T-helper 2 cell treated with Interferon-gamma antibody and Interleukin-4, amounts not matched to agents 5 μg/mL and 100 μg/mL, for 36 hours (primary cell): ENCODE measurements at regions not wholly inside any gene's neighbourhood (a gene's known extent, or its start where the extent isn't known, plus 50 kb on each side); places are given as distances from the start of the nearest gene placed in this dataset.
"Not testable (repeated sequence)": the region's sequence is repeated elsewhere in the genome, so short reads cannot be mapped to it uniquely, and the experiment has no call there.

Source experiments
- DNase-seq: peaks from one replicate; pipeline ENCODE4 v3.0.0; 2021; ENCODE audit warnings: low spot score
- H3K27ac Mint-ChIP-seq: one replicate; pipeline ENCODE4 v1.8.0; 2021; ENCODE audit warnings: mild to moderate bottlenecking, mixed read lengths
- H3K27me3 Mint-ChIP-seq: one replicate; pipeline ENCODE4 v1.8.0; 2021; ENCODE audit warnings: low read depth, mixed read lengths
- H3K36me3 Mint-ChIP-seq: one replicate; pipeline ENCODE4 v1.8.0; 2021; ENCODE audit warnings: low read depth, mixed read lengths
- H3K4me1 Mint-ChIP-seq: one replicate; pipeline ENCODE4 v1.8.0; 2021; ENCODE audit warnings: low read depth, mixed read lengths
- H3K4me3 Mint-ChIP-seq: one replicate; pipeline ENCODE4 v1.8.0; 2022; ENCODE audit warnings: mild to moderate bottlenecking, moderate library complexity, mixed read lengths
- H3K9me3 Mint-ChIP-seq: one replicate; pipeline ENCODE4 v1.8.0; 2021; ENCODE audit warnings: mixed read lengths

DNA sequence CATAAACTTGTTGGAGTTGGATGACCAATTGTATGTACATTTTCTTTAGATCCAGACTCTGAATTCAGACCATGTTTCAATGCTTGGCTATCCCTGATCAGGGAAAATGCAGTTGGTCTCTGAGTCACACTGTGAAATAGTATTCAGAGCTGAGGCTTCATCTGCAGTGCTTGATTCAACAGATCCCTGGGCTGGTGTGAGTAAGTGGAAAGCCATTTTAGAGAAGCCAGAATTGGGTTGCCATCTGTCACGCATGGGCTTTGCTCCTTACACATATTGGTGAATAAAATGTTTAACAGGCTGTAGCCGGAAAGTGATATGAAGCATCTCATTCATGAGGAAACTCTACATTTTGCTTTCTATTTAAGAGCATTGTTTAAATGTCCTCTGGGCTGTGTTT is 50.0 kb upstream of the ACYP2 start:
- no peak for DNase-seq
- Mint-ChIP-seq H3K27me3 (no peaks in the 10 kb centered on the region), H3K4me3 (no peak overlapping the region), H3K36me3 (no peaks in the 10 kb centered on the region), H3K4me1 (no peaks in the 10 kb centered on the region), H3K9me3 (no peaks in the 10 kb centered on the region), H3K27ac (no peak overlapping the region)

DNA sequence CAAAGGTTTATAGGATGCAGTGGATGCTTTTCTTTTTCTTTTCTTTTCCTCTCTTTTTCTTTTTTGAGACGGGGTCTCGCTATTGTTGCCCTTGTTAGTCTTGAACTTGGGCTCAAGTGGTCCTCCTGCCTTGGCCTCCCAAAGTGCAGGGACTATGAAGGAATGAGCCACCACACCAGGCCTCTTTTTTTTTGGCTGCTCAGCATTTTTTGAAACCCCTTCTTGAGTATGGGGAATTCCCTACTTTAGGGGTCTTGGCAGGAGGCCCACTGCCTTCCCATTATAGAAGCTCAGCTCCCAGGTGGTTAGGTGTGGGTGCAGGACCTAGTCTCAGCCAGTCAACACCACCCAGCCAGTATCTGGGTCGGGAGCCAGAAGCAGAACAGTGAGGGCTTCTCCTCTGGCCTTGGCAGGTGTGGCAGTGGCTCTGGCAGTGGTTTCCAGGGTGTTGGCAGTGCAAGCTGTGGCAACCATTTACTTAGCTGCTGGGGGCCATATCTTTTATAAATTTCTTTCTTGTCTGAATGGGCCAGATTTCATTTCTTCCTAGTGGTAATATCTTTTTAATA is 51.4 kb upstream of the ACYP2 start:
- H3K27me3 Mint-ChIP-seq = no peaks in the 10 kb centered on the region
- H3K4me3 Mint-ChIP-seq = no peak overlapping the region
- H3K27ac Mint-ChIP-seq = no peak overlapping the region
- DNase-seq = no peak
- H3K9me3 Mint-ChIP-seq = no peaks in the 10 kb centered on the region
- H3K36me3 Mint-ChIP-seq = no peaks in the 10 kb centered on the region
- no peaks in the 10 kb centered on the region for H3K4me1 Mint-ChIP-seq

DNA sequence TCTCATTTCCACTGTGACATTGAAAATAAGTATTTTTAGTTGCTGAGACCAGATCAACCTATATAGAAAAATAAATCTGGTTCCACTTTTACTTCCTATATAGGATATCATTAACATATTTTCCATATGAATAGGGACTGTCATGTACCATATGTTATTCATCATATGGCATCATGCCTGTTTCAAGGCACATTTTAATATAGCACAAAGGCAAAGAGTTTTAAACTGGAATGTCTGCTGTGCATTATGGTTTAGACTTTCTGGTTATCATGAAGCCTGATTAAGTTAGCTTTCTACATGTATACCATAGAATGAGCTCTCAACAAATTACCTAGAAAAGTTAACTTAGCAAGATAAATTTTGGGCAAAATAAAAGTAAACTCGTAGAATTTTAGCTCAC is 53.0 kb upstream of the ACYP2 start:
- no peaks in the 10 kb centered on the region for H3K27me3 Mint-ChIP-seq
- H3K9me3 Mint-ChIP-seq = no peaks in the 10 kb centered on the region
- H3K36me3 Mint-ChIP-seq = no peaks in the 10 kb centered on the region

DNA sequence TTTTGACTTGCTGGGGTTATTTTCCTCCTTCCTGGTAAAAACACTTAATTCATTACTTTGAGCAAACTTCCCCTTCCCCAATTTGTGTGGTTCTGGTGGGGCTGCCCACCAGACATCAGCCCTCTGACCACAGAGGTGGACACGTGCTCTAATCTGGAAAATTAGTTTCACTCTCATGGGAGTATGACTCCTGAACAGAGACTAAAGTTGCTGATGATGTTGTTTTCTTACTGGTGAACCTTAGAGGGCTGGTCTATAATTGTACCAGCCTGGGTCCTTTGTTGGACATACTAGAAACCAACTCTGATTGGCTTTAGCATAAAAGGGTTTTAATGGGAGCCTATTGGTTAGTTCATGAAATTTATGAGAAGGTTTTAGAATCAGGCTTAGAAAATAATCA is 54.1 kb upstream of the ACYP2 start:
- no peak for DNase-seq
- Mint-ChIP-seq H3K27ac (no peak overlapping the region), H3K4me3 (no peak overlapping the region), H3K36me3 (no peaks in the 10 kb centered on the region), H3K4me1 (no peaks in the 10 kb centered on the region), H3K9me3 (no peaks in the 10 kb centered on the region), H3K27me3 (no peaks in the 10 kb centered on the region)

More for the DNA sequence above, 53.0 kb upstream of the ACYP2 start:
- Mint-ChIP-seq H3K27ac (no peak overlapping the region), H3K4me1 (no peaks in the 10 kb centered on the region), H3K4me3 (no peak overlapping the region)
- no peak for DNase-seq

DNA sequence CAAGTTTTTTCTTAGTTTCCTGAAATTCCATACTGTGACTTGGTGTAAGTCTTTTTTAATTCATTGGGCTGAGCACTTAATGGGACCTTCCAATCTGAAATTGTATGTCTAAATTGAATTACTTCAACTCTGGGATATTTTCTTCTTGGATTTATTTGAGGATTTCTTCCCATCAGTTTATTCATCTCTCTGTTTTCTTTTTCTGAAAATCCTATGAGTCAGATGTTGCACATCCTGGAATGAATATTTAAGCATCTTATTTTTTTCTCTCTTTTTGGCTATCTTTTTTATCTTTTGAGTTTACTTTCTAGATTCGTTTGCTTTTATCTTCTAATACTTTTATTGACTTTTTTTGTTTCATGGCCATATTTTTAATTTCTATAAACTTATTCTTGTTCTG is 55.4 kb upstream of the ACYP2 start:
- Mint-ChIP-seq H3K27ac (no peak overlapping the region), H3K36me3 (no peaks in the 10 kb centered on the region), H3K4me1 (no peaks in the 10 kb centered on the region), H3K9me3 (no peaks in the 10 kb centered on the region), H3K27me3 (no peaks in the 10 kb centered on the region), H3K4me3 (no peak overlapping the region)
- no peak for DNase-seq

DNA sequence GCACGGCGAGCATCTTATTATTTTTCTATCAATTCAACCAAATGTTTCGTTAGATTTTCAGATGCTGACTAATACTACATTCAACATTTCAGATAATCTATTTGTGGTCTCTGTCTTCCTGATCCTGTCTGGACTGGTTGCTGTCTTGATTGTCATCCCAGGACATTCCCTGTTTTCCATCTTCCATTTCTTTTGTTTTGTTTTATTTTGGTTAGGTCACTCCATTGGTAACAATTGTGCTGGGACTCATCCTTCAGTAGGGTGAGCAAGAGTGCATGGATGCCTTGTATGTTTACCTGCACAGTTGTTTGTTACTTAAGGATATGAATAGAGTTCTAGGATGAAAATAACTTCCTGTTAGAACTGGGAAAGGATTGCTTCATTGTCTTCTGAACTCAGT is 55.9 kb upstream of the ACYP2 start:
- Mint-ChIP-seq H3K27ac (no peak overlapping the region), H3K4me3 (no peak overlapping the region), H3K27me3 (no peaks in the 10 kb centered on the region), H3K9me3 (no peaks in the 10 kb centered on the region), H3K4me1 (peaks cover 4% of the 10 kb centered on the region), H3K36me3 (no peaks in the 10 kb centered on the region)
- no peak for DNase-seq

DNA sequence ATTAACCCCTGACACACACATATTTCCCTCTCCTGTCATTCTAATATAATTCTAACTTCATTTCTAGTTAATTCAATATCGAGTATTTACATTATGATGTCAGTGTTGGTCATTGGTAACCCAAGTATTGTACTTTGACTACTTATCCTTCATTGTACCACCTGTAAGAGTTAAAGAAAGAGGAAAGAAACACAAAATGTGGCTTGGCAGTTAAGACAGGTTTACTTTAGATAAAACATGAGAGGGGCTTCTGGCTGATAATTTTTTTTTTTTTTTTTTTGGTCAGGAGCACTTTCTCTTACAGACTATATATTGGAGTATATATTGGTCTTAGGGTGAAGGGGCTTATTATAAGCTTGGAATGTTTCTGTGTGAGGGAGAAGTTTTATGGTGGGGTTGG is 57.0 kb upstream of the ACYP2 start:
- H3K4me3 Mint-ChIP-seq = no peak overlapping the region
- DNase-seq = no peak
- peaks cover 3% of the 10 kb centered on the region for H3K36me3 Mint-ChIP-seq
- H3K27ac Mint-ChIP-seq = no peak overlapping the region
- H3K27me3 Mint-ChIP-seq = no peaks in the 10 kb centered on the region
- H3K4me1 Mint-ChIP-seq = peaks cover 14% of the 10 kb centered on the region
- H3K9me3 Mint-ChIP-seq = no peaks in the 10 kb centered on the region

DNA sequence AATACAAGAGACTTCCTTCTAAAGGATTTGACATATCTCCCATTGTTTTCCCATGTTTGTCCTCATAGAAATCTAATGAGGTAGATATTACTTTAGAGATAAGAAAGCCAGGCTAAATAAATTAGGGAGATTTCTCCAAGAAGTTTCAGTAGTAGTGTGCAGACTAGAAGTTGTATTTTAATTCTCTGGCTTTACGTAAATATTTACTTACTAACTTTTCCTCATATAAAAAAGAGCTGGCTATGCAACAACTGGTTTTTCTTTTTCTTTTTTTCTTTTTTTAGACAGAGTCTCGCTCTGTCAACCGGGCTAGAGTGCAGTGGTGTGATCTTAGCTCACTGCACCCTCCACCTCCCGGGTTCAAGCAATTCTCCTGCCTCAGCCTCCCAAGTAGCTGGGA is 60.6 kb upstream of the ACYP2 start:
- Mint-ChIP-seq H3K36me3 (peaks cover 7% of the 10 kb centered on the region), H3K4me3 (no peak overlapping the region), H3K27me3 (no peaks in the 10 kb centered on the region), H3K9me3 (no peaks in the 10 kb centered on the region), H3K27ac (no peak overlapping the region), H3K4me1 (peaks cover 20% of the 10 kb centered on the region)
- DNase-seq = no peak

DNA sequence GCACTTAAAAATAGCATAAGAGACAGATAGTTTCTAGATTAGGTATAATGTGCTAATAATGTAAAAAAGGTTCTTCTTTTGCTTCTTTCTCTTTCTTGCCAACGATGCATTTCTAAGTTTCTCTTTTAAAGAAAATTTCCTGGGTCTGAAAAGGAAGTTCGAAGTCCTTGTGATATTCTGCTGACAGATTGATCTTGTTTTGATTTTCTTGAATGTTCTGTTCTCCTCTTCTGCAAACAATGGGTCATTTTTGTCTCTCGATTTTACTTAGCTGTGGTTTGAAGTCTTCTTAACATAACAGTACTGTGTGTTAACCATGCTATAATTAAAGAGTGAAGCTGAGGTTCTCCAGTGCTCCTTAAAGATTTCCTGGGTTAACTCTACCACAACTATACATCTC is 61.1 kb upstream of the ACYP2 start:
- DNase-seq = no peak
- Mint-ChIP-seq H3K36me3 (peaks cover 7% of the 10 kb centered on the region), H3K27ac (peak overlapping the region; percentile 66), H3K4me1 (peaks cover 20% of the 10 kb centered on the region), H3K9me3 (no peaks in the 10 kb centered on the region), H3K27me3 (no peaks in the 10 kb centered on the region), H3K4me3 (peak overlapping the region; percentile 42)

DNA sequence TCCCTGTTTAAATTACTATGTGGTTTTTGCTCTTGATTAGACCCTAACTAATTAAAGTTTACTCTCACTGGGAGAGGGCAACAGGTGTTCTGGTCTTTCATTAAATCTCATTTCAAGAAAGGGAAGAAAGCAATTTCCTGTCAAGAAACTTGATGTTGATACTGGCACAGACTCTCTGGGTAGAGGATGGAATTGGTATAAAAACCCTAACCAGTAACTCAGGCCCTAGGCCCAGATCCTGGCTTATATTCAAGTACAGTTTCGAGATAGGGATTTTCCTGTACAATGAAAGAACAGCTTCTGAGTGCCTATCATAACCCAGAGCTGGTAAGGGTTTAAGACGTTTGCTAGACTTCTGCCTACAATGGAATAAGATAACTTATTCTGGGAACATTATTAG is 61.6 kb upstream of the ACYP2 start:
- H3K4me1 Mint-ChIP-seq = peaks cover 20% of the 10 kb centered on the region
- DNase-seq = no peak
- H3K36me3 Mint-ChIP-seq = peaks cover 7% of the 10 kb centered on the region
- no peaks in the 10 kb centered on the region for H3K9me3 Mint-ChIP-seq
- H3K4me3 Mint-ChIP-seq = peak overlapping the region; percentile 42
- no peaks in the 10 kb centered on the region for H3K27me3 Mint-ChIP-seq
- H3K27ac Mint-ChIP-seq = peak overlapping the region; percentile 66

DNA sequence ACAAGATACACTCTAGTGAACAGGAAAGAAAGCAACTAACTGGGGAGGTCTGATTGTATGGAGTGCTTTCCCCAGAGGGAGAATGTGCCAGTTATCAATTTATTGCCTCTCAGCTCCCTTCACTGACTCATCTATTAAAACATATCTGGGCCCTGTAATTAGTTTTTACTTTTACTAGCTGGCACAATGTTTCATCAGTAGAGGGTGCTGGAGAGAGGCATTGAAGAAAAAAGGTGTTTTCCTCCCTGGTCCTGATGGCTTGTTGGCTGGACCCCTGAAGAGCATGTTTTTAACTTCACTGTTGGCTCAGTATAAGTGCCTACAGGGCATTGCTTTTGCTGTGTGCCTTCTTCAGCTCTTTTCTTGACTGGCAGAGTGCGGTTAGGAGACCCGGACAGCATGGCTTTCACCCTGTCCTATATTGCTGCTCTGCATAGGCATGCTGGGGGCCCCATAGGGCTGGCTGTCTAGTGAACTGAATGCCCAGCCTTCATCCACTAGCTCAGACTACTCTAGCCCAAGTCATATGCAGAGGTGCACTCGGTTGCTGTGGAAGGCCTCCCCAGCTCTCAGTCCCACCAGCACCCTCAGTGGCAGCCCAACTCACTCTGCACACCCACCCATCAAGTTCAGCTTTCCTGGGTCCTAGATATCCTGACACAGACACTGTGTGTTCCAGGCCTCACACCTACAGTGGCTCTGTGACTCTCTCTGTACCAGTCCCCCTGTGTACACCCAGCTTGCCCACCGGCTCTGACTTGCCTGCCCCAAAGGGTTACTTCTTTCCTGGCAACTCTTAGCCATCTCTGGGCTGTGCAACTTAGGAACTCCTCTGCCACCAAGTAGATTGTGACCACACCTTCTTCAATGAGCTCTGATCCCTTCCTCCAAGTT is 62.3 kb upstream of the ACYP2 start:
- Mint-ChIP-seq H3K4me1 (peaks cover 25% of the 10 kb centered on the region), H3K36me3 (peaks cover 7% of the 10 kb centered on the region), H3K27me3 (no peaks in the 10 kb centered on the region), H3K27ac (peak overlapping the region; percentile 66), H3K9me3 (no peaks in the 10 kb centered on the region), H3K4me3 (peak overlapping the region; percentile 0)
- no peak for DNase-seq

DNA sequence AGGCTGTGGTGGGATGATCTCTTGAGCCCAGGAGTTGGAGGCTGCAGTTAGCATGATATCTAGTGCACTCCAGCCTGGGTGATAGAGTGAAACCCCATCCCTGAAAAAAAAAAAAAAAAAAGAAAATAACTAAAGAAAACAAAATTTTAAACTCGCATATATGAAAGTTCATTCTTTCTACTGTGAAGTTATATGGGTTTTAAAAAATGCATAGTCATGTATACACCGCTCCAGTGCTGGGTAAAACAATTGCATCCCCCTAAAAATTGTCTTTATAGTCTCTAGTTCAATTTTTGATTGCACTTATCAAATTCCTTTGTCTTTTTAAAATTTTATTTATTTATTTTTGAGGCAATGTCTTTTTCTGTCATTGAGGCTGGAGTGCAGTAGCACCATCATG is 65.0 kb upstream of the ACYP2 start:
- no peaks in the 10 kb centered on the region for H3K27me3 Mint-ChIP-seq
- no peaks in the 10 kb centered on the region for H3K9me3 Mint-ChIP-seq
- peaks cover 26% of the 10 kb centered on the region for H3K4me1 Mint-ChIP-seq
- DNase-seq = no peak
- no peak overlapping the region for H3K4me3 Mint-ChIP-seq
- peaks cover 7% of the 10 kb centered on the region for H3K36me3 Mint-ChIP-seq
- H3K27ac Mint-ChIP-seq = no peak overlapping the region

DNA sequence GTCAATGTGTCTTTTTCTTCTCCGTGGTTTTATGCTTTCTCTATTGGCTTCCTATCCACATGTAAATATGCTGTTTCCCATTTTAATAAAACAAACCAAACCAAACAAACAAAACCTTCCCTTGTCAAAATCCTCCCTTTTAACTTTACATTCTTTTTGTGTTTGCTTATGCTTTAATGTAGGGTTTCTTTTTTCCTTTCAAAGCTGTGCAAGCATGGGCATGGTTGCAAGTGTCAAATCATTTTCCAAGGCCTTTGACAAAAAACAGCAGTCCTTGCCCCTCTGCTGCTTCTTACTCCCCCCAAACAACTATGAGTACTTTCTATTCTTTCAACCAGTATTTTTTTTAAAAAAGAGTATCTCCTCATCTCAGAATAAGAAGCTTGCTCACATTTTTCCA is 66.0 kb upstream of the ACYP2 start:
- peaks cover 11% of the 10 kb centered on the region for H3K36me3 Mint-ChIP-seq
- no peak for DNase-seq
- peaks cover 21% of the 10 kb centered on the region for H3K4me1 Mint-ChIP-seq
- H3K4me3 Mint-ChIP-seq = no peak overlapping the region
- H3K9me3 Mint-ChIP-seq = peaks cover 8% of the 10 kb centered on the region
- H3K27ac Mint-ChIP-seq = no peak overlapping the region
- no peaks in the 10 kb centered on the region for H3K27me3 Mint-ChIP-seq

DNA sequence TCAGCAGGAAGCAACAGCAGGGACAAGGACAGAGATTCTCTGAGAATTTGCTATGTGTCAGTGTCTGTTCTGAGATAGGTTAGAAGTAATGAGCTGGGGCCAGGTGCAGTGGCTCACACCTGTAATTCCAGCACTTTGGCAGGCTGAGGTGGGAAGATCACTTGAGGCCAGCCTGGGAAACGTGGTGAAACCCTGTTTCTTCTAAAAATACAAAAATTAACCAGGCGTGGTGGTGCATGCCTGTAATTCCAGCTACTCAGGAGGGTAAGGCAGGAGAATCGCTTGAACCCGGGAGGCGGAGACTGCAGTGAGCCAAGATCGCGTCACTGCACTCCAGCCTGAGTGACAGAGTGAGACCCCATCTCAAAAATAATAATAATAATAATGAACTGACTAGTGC is 66.5 kb upstream of the ACYP2 start:
- H3K27me3 Mint-ChIP-seq, H3K27ac Mint-ChIP-seq, H3K4me3 Mint-ChIP-seq, DNase-seq, H3K9me3 Mint-ChIP-seq: not testable (repeated sequence)
- peaks cover 16% of the 10 kb centered on the region for H3K4me1 Mint-ChIP-seq
- peaks cover 11% of the 10 kb centered on the region for H3K36me3 Mint-ChIP-seq
